ENCODE measurements at regions not wholly inside any gene's neighbourhood (a gene's known extent, or its start where the extent isn't known, plus 50 kb on each side); places are given as distances from the start of the nearest gene placed in this dataset.
"Not testable (repeated sequence)": the region's sequence is repeated elsewhere in the genome, so short reads cannot be mapped to it uniquely, and the experiment has no call there.

GRCh38 chr4:151511548-151511947, 102.6 kb downstream of the FHIP1A start:
- TF ChIP-seq, protein P1, sequence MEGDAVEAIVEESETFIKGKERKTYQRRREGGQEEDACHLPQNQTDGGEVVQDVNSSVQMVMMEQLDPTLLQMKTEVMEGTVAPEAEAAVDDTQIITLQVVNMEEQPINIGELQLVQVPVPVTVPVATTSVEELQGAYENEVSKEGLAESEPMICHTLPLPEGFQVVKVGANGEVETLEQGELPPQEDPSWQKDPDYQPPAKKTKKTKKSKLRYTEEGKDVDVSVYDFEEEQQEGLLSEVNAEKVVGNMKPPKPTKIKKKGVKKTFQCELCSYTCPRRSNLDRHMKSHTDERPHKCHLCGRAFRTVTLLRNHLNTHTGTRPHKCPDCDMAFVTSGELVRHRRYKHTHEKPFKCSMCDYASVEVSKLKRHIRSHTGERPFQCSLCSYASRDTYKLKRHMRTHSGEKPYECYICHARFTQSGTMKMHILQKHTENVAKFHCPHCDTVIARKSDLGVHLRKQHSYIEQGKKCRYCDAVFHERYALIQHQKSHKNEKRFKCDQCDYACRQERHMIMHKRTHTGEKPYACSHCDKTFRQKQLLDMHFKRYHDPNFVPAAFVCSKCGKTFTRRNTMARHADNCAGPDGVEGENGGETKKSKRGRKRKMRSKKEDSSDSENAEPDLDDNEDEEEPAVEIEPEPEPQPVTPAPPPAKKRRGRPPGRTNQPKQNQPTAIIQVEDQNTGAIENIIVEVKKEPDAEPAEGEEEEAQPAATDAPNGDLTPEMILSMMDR (IDR thresholded peaks at IDR 0.05; ENCODE audit: low read depth, low read length, poor library complexity, severe bottlenecking): not testable (repeated sequence)
- not testable (repeated sequence) for TF ChIP-seq EZH2phosphoT487 (IDR thresholded peaks at IDR 0.05; ENCODE audit: borderline replicate concordance, low read length)
